ENCODE measurements at regions not wholly inside any gene's neighbourhood (a gene's known extent, or its start where the extent isn't known, plus 50 kb on each side); places are given as distances from the start of the nearest gene placed in this dataset.

DNA sequence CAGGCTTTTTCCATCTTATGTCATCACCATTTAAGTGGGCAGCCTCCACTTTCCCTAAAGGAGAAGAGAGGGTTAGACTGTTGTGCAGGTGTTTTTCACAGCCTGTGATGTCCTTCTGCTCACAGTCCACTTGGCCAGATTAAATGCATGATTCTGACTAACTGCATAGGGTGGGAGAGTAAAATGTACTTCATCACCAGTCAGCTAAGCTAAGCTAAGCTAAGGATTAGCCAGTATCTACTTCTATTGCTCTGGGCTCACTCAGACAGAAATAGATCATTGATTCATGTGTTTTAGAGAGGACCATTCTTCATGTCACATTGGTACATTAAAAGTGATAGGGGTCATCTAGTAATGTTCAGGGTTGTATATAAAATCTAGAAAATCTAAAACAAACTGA, 1013.1 kb downstream of the NTRK3 start:
- TF ChIP-seq CTCF (IDR thresholded peaks at IDR 0.05) (no peak), SIN3A (IDR thresholded peaks at IDR 0.05; ENCODE audit: borderline replicate concordance, insufficient read depth, low read depth, low read length) (no peak), TCF7L2 (IDR thresholded peaks at IDR 0.05; ENCODE audit: low read depth, low read length) (no peak)
